ENCODE measurements at regions not wholly inside any gene's neighbourhood (a gene's known extent, or its start where the extent isn't known, plus 50 kb on each side); places are given as distances from the start of the nearest gene placed in this dataset.

DNA sequence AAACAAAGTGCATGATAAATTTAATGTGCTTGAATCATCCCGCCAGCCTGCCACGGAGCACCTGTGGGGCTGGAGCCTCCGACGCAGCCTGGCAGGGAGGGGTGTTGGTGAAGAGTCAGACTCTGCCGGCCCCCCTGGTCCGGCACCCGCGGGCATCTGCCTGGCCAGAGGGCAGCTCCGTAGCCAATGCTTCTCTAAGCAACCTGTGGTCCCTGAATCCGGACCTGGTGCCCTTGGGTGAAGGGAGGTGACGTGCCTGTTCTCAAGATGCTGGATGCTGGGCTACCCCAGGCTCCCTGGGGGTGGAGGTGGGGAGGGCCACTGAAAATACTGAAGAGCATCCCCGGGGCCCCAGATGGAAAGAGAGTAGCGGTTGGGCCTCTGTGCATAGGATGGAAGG lies 158.6 kb upstream of the C14orf180 start:
- H3K9me3 ChIP-seq (ENCODE audit: control insufficient read depth, insufficient read depth, low read depth, low read length): no peaks in the 10 kb centered on the region
- no peak for TF ChIP-seq KLF9 (tag by site-specific recombination; IDR thresholded peaks at IDR 0.05; ENCODE audit: low read depth)
- no peak for TF ChIP-seq ZNF660 (tag by site-specific recombination; IDR thresholded peaks at IDR 0.05)
- TF ChIP-seq ZNF311 (tag by site-specific recombination; IDR thresholded peaks at IDR 0.05; ENCODE audit: borderline replicate concordance): no peak
- no peak for TF ChIP-seq ZNF169 (tag by site-specific recombination; IDR thresholded peaks at IDR 0.05)
- TF ChIP-seq, protein P1, sequence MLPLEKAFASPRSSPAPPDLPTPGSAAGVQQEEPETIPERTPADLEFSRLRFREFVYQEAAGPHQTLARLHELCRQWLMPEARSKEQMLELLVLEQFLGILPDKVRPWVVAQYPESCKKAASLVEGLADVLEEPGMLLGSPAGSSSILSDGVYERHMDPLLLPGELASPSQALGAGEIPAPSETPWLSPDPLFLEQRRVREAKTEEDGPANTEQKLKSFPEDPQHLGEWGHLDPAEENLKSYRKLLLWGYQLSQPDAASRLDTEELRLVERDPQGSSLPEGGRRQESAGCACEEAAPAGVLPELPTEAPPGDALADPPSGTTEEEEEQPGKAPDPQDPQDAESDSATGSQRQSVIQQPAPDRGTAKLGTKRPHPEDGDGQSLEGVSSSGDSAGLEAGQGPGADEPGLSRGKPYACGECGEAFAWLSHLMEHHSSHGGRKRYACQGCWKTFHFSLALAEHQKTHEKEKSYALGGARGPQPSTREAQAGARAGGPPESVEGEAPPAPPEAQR (tag by site-specific recombination; IDR thresholded peaks at IDR 0.05): no peak
- TF ChIP-seq ZNF585B (tag by site-specific recombination; IDR thresholded peaks at IDR 0.05): no peak
- no peaks in the 10 kb centered on the region for H3K4me1 ChIP-seq (ENCODE audit: control insufficient read depth, insufficient read depth, low read length)
- ChIA-PET CTCF (no interaction called here), POLR2A (no interaction called here)
- H3K27ac ChIP-seq (ENCODE audit: extremely low read depth, low read depth, low read length): no peak overlapping the region
- no peaks in the 10 kb centered on the region for H3K36me3 ChIP-seq (ENCODE audit: control insufficient read depth in 2 of 2, insufficient read depth in 1 of 2, low read length in 2 of 2)
- H3K4me3 ChIP-seq (ENCODE audit: low read depth, low read length): no peak overlapping the region

DNA sequence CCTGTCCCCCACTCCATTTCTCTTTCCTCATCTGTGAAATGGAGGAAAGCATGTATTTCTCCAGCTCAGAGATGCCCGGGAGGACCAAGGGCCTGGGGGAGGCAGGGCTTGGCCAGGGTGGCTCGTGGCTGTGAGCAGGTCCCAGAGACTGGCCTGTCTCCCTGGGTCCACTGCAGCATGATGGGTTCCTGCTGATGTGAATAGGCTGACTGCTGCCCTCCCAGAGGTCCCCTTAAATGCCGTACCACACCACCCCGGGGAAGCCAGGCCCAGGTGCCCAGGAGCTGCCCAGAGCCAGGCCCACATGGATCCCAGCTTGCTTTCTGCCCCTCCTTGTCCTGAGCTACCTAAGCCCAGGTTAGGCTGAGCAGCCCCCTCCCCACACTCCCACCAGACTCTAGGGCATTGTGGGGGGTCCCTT lies 158.2 kb upstream of the C14orf180 start:
- POLR2A ChIA-PET: no interaction called here
- H3K27ac ChIP-seq (ENCODE audit: extremely low read depth, low read depth, low read length): no peak overlapping the region

More for the DNA sequence above, 158.2 kb upstream of the C14orf180 start:
- CTCF ChIA-PET: no interaction called here
- TF ChIP-seq ZNF169 (tag by site-specific recombination; IDR thresholded peaks at IDR 0.05): no peak
- TF ChIP-seq ZNF280D (tag by site-specific recombination; IDR thresholded peaks at IDR 0.05): no peak
- TF ChIP-seq ZNF239 (tag by site-specific recombination; IDR thresholded peaks at IDR 0.05): no peak
- TF ChIP-seq, protein P2, sequence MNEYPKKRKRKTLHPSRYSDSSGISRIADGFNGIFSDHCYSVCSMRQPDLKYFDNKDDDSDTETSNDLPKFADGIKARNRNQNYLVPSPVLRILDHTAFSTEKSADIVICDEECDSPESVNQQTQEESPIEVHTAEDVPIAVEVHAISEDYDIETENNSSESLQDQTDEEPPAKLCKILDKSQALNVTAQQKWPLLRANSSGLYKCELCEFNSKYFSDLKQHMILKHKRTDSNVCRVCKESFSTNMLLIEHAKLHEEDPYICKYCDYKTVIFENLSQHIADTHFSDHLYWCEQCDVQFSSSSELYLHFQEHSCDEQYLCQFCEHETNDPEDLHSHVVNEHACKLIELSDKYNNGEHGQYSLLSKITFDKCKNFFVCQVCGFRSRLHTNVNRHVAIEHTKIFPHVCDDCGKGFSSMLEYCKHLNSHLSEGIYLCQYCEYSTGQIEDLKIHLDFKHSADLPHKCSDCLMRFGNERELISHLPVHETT (tag by site-specific recombination; IDR thresholded peaks at IDR 0.05): no peak
- TF ChIP-seq HOXD13 (CRISPR knock-in tag; IDR thresholded peaks at IDR 0.05; ENCODE audit: borderline replicate concordance): no peak
- TF ChIP-seq, protein P3, sequence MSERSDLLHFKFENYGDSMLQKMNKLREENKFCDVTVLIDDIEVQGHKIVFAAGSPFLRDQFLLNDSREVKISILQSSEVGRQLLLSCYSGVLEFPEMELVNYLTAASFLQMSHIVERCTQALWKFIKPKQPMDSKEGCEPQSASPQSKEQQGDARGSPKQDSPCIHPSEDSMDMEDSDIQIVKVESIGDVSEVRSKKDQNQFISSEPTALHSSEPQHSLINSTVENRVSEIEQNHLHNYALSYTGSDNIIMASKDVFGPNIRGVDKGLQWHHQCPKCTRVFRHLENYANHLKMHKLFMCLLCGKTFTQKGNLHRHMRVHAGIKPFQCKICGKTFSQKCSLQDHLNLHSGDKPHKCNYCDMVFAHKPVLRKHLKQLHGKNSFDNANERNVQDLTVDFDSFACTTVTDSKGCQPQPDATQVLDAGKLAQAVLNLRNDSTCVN (tag by site-specific recombination; optimal IDR thresholded peaks at IDR 0.05): no peak
- no peak for TF ChIP-seq ZNF221 (tag by site-specific recombination; IDR thresholded peaks at IDR 0.05; ENCODE audit: borderline replicate concordance)
- TF ChIP-seq ZNF747 (tag by site-specific recombination; IDR thresholded peaks at IDR 0.05): no peak
- TF ChIP-seq, protein P4, sequence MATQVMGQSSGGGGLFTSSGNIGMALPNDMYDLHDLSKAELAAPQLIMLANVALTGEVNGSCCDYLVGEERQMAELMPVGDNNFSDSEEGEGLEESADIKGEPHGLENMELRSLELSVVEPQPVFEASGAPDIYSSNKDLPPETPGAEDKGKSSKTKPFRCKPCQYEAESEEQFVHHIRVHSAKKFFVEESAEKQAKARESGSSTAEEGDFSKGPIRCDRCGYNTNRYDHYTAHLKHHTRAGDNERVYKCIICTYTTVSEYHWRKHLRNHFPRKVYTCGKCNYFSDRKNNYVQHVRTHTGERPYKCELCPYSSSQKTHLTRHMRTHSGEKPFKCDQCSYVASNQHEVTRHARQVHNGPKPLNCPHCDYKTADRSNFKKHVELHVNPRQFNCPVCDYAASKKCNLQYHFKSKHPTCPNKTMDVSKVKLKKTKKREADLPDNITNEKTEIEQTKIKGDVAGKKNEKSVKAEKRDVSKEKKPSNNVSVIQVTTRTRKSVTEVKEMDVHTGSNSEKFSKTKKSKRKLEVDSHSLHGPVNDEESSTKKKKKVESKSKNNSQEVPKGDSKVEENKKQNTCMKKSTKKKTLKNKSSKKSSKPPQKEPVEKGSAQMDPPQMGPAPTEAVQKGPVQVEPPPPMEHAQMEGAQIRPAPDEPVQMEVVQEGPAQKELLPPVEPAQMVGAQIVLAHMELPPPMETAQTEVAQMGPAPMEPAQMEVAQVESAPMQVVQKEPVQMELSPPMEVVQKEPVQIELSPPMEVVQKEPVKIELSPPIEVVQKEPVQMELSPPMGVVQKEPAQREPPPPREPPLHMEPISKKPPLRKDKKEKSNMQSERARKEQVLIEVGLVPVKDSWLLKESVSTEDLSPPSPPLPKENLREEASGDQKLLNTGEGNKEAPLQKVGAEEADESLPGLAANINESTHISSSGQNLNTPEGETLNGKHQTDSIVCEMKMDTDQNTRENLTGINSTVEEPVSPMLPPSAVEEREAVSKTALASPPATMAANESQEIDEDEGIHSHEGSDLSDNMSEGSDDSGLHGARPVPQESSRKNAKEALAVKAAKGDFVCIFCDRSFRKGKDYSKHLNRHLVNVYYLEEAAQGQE (tag by site-specific recombination; IDR thresholded peaks at IDR 0.05): no peak
- no peak for TF ChIP-seq BCL11A (tag by site-specific recombination; IDR thresholded peaks at IDR 0.05; ENCODE audit: low read depth)
- TF ChIP-seq ZNF629 (tag by site-specific recombination; IDR thresholded peaks at IDR 0.05): no peak
- TF ChIP-seq ZBTB8A (tag by site-specific recombination; IDR thresholded peaks at IDR 0.05): no peak
- TF ChIP-seq, protein P5, sequence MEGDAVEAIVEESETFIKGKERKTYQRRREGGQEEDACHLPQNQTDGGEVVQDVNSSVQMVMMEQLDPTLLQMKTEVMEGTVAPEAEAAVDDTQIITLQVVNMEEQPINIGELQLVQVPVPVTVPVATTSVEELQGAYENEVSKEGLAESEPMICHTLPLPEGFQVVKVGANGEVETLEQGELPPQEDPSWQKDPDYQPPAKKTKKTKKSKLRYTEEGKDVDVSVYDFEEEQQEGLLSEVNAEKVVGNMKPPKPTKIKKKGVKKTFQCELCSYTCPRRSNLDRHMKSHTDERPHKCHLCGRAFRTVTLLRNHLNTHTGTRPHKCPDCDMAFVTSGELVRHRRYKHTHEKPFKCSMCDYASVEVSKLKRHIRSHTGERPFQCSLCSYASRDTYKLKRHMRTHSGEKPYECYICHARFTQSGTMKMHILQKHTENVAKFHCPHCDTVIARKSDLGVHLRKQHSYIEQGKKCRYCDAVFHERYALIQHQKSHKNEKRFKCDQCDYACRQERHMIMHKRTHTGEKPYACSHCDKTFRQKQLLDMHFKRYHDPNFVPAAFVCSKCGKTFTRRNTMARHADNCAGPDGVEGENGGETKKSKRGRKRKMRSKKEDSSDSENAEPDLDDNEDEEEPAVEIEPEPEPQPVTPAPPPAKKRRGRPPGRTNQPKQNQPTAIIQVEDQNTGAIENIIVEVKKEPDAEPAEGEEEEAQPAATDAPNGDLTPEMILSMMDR (tag by site-specific recombination; IDR thresholded peaks at IDR 0.05): no peak
- TF ChIP-seq ZNF423 (tag by site-specific recombination; IDR thresholded peaks at IDR 0.05): no peak
- TF ChIP-seq, protein P6, sequence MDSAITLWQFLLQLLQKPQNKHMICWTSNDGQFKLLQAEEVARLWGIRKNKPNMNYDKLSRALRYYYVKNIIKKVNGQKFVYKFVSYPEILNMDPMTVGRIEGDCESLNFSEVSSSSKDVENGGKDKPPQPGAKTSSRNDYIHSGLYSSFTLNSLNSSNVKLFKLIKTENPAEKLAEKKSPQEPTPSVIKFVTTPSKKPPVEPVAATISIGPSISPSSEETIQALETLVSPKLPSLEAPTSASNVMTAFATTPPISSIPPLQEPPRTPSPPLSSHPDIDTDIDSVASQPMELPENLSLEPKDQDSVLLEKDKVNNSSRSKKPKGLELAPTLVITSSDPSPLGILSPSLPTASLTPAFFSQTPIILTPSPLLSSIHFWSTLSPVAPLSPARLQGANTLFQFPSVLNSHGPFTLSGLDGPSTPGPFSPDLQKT (IDR thresholded peaks at IDR 0.05; ENCODE audit: borderline replicate concordance, low read depth, low read length): no peak
- no peak for TF ChIP-seq ZNF549 (tag by site-specific recombination; IDR thresholded peaks at IDR 0.05)
- H3K4me1 ChIP-seq (ENCODE audit: control insufficient read depth, insufficient read depth, low read length): no peaks in the 10 kb centered on the region
- no peak overlapping the region for H3K4me3 ChIP-seq (ENCODE audit: low read depth, low read length)
- no peaks in the 10 kb centered on the region for H3K9me3 ChIP-seq (ENCODE audit: control insufficient read depth, insufficient read depth, low read depth, low read length)
- H3K36me3 ChIP-seq (ENCODE audit: control insufficient read depth in 2 of 2, insufficient read depth in 1 of 2, low read length in 2 of 2): no peaks in the 10 kb centered on the region

Measured in HEK293 (cell line).